Thyroid gland (tissue), 4 donors: ENCODE measurements at regions not wholly inside any gene's neighbourhood (a gene's known extent, or its start where the extent isn't known, plus 50 kb on each side); places are given as distances from the start of the nearest gene placed in this dataset.

Source experiments
- DNase-seq, 2 donors: peaks; one replicate each; pipeline ENCODE4 v3.0.0-alpha.2; 2019
- H3K27ac ChIP-seq, 3 donors: fragments of 200-600 bp; sonication (generic); 1 replicate in 2 of 3; 2 replicates in 1 of 3; pipeline ENCODE4 v1.5.1; 2016 to 2019; ENCODE audit warnings: mild to moderate bottlenecking in 1 of 3, moderate library complexity in 1 of 3
- H3K27me3 ChIP-seq: fragments of 200-600 bp; sonication (generic); one replicate; pipeline ENCODE4 v1.5.1; 2019
- H3K36me3 ChIP-seq, 2 donors: fragments of 200-600 bp; sonication (generic); one replicate each; pipeline ENCODE4 v1.5.1; 2016 to 2019
- H3K4me1 ChIP-seq, 2 donors: fragments of 200-600 bp; sonication (generic); one replicate each; pipeline ENCODE4 v1.5.1; 2017 to 2019
- H3K4me3 ChIP-seq, 3 donors: fragments of 200-600 bp; sonication (generic); replicated peaks in 1 of 3; 1 replicate in 2 of 3; 2 replicates in 1 of 3; pipeline ENCODE4 v1.5.1; 2016; ENCODE audit warnings: mild to moderate bottlenecking in 1 of 3
- H3K9me3 ChIP-seq: fragments of 200-600 bp; sonication (generic); one replicate; pipeline ENCODE4 v1.5.1; 2017
- POLR2A ChIP-seq, 2 donors: fragments of 450-650 bp; IDR thresholded peaks; one replicate each; pipeline ENCODE4 v1.6.1; 2017; ENCODE audit warnings: antibody characterized with exemption in 2 of 2, mild to moderate bottlenecking in 2 of 2, moderate library complexity in 1 of 2
- WGBS, 2 donors: methylation state at CpG; one replicate each; pipeline ENCODE4 v1.1.5; 2017; 5-methylcytosine and 5-hydroxymethylcytosine counted together
- intact Hi-C: fragments of 100-400 bp; cut with DNase I; formaldehyde crosslinking; loops from one replicate; pipeline ENCODE4 v1.15.1; 2023
- TF ChIP-seq, protein P1 (sequence below), 6 experiments: fragments of 200-600 bp in 3 of 6; fragments of 450-650 bp in 3 of 6; sonication (generic) in 3 of 6; IDR thresholded peaks; one replicate each; pipeline ENCODE4 v1.5.1; 2016 to 2019; ENCODE audit warnings: antibody characterized with exemption in 6 of 6, mild to moderate bottlenecking in 2 of 6, inconsistent platforms in 1 of 6, moderate library complexity in 1 of 6

GRCh38 chr15:81536356-81536755 lies 162.3 kb upstream of the TMC3 start:
- no peak for DNase-seq
- intact Hi-C loops, result no loop called here
- 80 to 81% methylated on average over 6 of the region's 6 CpGs for WGBS, 2 donors

GRCh38 chr15:81534124-81534523 lies 160.1 kb upstream of the TMC3 start:
- Histone ChIP-seq H3K4me1 (no peaks in the 10 kb centered on the region), H3K4me3 (no peak overlapping the region), H3K27me3 (no peaks in the 10 kb centered on the region), H3K9me3 (no peaks in the 10 kb centered on the region), H3K27ac (no peak overlapping the region), H3K36me3 (no peaks in the 10 kb centered on the region)
- 93 to 96% methylated on average over 1 of the region's 1 CpG for WGBS, 2 donors
- TF ChIP-seq POLR2A (IDR thresholded peaks at IDR 0.05), result no peak
- TF ChIP-seq, protein P1, sequence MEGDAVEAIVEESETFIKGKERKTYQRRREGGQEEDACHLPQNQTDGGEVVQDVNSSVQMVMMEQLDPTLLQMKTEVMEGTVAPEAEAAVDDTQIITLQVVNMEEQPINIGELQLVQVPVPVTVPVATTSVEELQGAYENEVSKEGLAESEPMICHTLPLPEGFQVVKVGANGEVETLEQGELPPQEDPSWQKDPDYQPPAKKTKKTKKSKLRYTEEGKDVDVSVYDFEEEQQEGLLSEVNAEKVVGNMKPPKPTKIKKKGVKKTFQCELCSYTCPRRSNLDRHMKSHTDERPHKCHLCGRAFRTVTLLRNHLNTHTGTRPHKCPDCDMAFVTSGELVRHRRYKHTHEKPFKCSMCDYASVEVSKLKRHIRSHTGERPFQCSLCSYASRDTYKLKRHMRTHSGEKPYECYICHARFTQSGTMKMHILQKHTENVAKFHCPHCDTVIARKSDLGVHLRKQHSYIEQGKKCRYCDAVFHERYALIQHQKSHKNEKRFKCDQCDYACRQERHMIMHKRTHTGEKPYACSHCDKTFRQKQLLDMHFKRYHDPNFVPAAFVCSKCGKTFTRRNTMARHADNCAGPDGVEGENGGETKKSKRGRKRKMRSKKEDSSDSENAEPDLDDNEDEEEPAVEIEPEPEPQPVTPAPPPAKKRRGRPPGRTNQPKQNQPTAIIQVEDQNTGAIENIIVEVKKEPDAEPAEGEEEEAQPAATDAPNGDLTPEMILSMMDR (IDR thresholded peaks at IDR 0.05), result no peak
- intact Hi-C loops, result no loop called here
- no peak for DNase-seq

More at GRCh38 chr15:81536356-81536755, 162.3 kb upstream of the TMC3 start:
- H3K9me3 ChIP-seq, result no peaks in the 10 kb centered on the region
- no peak overlapping the region for H3K27ac ChIP-seq
- no peak for TF ChIP-seq POLR2A (IDR thresholded peaks at IDR 0.05)
- TF ChIP-seq, protein P1 (IDR thresholded peaks at IDR 0.05), result no peak
- H3K4me3 ChIP-seq, result no peak overlapping the region
- no peaks in the 10 kb centered on the region for H3K36me3 ChIP-seq
- no peaks in the 10 kb centered on the region for H3K4me1 ChIP-seq
- no peaks in the 10 kb centered on the region for H3K27me3 ChIP-seq

DNA sequence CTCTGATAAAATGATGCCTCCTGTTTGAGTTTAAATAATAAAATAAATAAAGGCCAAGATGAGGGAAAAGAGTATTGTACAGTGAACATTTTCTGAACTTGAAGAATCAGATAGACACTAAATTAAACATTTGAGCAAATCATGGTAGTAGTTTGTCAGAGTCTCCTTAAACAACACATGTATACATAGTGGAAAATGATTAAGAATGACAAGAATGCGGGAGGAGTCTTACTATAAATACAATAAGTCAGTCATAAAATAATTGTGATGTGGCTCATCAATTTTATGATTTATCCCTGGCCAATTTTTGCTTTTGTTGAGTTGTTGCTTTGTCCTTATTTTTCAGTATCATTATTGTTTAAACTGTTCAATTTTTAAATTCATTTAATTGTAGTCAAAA lies 158.0 kb upstream of the TMC3 start:
- no peaks in the 10 kb centered on the region for H3K9me3 ChIP-seq
- intact Hi-C loops, result no loop called here
- no peaks in the 10 kb centered on the region for H3K4me1 ChIP-seq
- H3K4me3 ChIP-seq, result no peak overlapping the region
- 86 to 92% methylated on average over 1 of the region's 1 CpG for WGBS, 2 donors
- H3K27me3 ChIP-seq, result no peaks in the 10 kb centered on the region
- DNase-seq, result no peak
- TF ChIP-seq POLR2A (IDR thresholded peaks at IDR 0.05), result no peak
- TF ChIP-seq, protein P1 (IDR thresholded peaks at IDR 0.05), result no peak
- no peak overlapping the region for H3K27ac ChIP-seq
- no peaks in the 10 kb centered on the region for H3K36me3 ChIP-seq

DNA sequence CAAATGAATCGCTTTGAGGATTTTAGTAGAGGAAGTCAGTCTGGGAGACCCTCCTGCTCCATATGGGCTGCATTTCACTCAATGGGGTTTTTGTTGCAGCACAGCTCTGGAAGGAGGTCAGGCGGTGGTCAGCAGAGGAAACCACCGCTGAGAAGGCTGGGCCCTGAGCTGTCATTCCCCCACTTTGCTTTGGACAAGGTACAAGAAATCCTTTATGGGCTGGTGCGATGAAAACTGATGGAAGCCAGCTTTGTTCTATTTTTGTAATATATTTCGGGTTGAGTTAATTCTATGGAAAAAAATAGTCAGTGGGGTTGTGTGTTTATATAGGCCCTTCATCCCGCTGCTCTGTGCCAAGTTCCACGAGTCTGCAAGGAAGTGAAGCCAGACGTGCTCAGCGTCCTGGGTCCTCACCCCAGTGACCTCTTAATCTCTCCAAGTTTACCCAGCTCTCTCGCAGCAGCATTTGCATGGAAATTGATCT lies 157.1 kb upstream of the TMC3 start:
- Histone ChIP-seq H3K27ac (no peak overlapping the region), H3K4me3 (no peak overlapping the region), H3K36me3 (no peaks in the 10 kb centered on the region), H3K9me3 (no peaks in the 10 kb centered on the region), H3K4me1 (no peaks in the 10 kb centered on the region), H3K27me3 (no peaks in the 10 kb centered on the region)
- DNase-seq, result peak; percentile 2 to 4
- TF ChIP-seq, protein P1 (IDR thresholded peaks at IDR 0.05), result no peak
- TF ChIP-seq POLR2A (IDR thresholded peaks at IDR 0.05), result no peak
- intact Hi-C loops, result no loop called here
- 31 to 34% methylated on average over 10 of the region's 10 CpGs for WGBS, 2 donors

DNA sequence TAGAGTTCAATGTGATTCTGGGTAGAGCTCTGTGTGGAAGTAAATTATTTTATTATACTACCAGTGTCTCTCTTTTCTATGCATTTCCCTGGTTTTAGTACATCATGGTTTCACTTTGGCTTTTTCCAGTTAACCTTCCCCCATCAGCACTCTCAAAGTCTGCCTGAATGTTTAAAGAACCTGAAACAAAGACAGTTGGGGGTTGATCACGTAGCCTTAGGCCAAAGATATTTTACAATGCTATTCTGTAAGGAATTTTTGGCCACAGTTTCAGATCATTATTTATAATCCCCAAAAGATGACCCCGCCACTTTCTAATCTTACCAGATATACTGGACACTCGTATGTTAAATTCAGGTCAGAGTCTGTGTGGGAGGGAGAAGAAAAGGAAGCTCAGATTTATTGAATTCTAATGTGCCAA lies 156.3 kb upstream of the TMC3 start:
- Histone ChIP-seq H3K9me3 (no peaks in the 10 kb centered on the region), H3K27me3 (no peaks in the 10 kb centered on the region), H3K4me1 (no peaks in the 10 kb centered on the region), H3K27ac (no peak overlapping the region), H3K4me3 (no peak overlapping the region), H3K36me3 (no peaks in the 10 kb centered on the region)
- DNase-seq, result no peak
- TF ChIP-seq POLR2A (IDR thresholded peaks at IDR 0.05), result no peak
- TF ChIP-seq, protein P1 (IDR thresholded peaks at IDR 0.05), result no peak
- 84 to 87% methylated on average over 3 of the region's 3 CpGs for WGBS, 2 donors
- intact Hi-C loops, result no loop called here
